ENCODE measurements at regions not wholly inside any gene's neighbourhood (a gene's known extent, or its start where the extent isn't known, plus 50 kb on each side); places are given as distances from the start of the nearest gene placed in this dataset.
A peak's percentile ranks its signal among the peaks of the same experiment; 100 is the strongest.

DNA sequence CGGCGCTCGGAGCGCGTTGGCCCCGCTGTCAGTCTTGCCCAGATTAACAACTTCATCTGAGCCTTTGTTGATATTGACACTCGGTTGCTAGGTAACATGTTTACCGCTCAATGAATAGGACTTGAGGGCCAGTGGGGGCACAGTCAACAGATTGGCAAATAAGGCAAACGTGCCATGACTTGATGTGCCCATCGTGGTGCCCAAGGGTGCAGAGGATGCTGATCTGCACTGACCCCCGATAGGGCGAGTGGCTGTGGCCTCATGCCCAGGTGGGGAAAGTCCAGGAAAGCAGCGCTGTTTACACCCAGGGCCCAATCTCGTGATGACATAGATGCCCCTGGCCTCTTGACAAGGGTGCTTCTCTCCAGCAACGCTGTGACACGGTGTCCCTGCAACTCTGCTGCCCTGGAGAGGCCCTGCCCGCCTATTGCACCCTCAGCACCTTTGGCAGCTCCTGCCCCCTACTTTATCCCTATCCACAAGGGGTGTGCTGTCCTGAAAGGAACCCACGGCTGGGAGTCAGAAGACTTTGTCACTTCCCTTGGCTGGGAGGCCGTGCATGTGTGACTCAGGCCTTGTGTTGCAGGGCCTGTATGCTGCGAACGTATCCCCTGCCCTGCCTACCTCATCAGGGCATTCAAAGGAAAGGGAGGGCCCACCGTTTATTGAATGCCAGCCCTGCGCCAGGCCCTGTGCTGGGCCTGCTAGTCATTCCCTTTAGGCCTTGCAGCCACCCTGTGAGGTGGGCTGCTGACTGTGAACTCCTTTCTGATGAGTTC is 158.0 kb downstream of the INHBB start:
- ChIA-PET POLR2A (no interaction called here), CTCF (ENCODE audit: low intra/inter-chr PET ratio) (no interaction called here)
- H3K4me3 ChIP-seq = no peak overlapping the region
- FAIRE-seq (no peak), DNase-seq (ENCODE audit: extremely low read depth in 1 of 4, low spot score in 3 of 4) (no peak), ATAC-seq (no peak)
- peaks cover 11 to 75% of the 10 kb centered on the region in 2 experiments for H3K27me3 ChIP-seq (ENCODE audit: control insufficient read depth in 2 of 2, insufficient read depth in 2 of 2, low read length in 2 of 2)
- no peak overlapping the region for H3K4me2 ChIP-seq (ENCODE audit: insufficient read depth, low read length)
- BruUV-seq (replicated peaks) = no TSS peak
- in situ Hi-C loops (cut with MboI) = no loop called here
- H3K36me3 ChIP-seq (ENCODE audit: control insufficient read depth, insufficient read depth, low read length) = no peaks in the 10 kb centered on the region
- H3K4me1 ChIP-seq (replicated peaks in 1 of 2; ENCODE audit: control insufficient read depth in 2 of 2, insufficient read depth in 2 of 2, low read length in 2 of 2) = no peaks in the 10 kb centered on the region
- intact Hi-C loops (cut with micrococcal nuclease) = no loop called here
- no peaks in the 10 kb centered on the region; the same call in 1 of the 2 replicates for H4K20me1 ChIP-seq (replicated peaks; ENCODE audit: control insufficient read depth, insufficient read depth, low read length)
- 1% methylated on average over 23 of the region's 23 CpGs for WGBS (ENCODE audit: insufficient coverage, low coverage, missing lambda C conversion rate)
- H3K79me2 ChIP-seq (ENCODE audit: control insufficient read depth, insufficient read depth, low read length) = no peaks in the 10 kb centered on the region
- no peak overlapping the region for H3K9ac ChIP-seq (ENCODE audit: insufficient read depth in 1 of 2, low read depth in 2 of 2, low read length in 2 of 2)
- TF ChIP-seq FOXJ2 (tag; IDR thresholded peaks at IDR 0.05) (0 out of 2 replicates have a peak, but pooled peaks have one; percentile 46), RFX1 (IDR thresholded peaks at IDR 0.05) (peak; percentile 66)
- TF ChIP-seq, protein P1, sequence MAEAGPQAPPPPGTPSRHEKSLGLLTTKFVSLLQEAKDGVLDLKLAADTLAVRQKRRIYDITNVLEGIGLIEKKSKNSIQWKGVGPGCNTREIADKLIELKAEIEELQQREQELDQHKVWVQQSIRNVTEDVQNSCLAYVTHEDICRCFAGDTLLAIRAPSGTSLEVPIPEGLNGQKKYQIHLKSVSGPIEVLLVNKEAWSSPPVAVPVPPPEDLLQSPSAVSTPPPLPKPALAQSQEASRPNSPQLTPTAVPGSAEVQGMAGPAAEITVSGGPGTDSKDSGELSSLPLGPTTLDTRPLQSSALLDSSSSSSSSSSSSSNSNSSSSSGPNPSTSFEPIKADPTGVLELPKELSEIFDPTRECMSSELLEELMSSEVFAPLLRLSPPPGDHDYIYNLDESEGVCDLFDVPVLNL (CRISPR knock-in tag; IDR thresholded peaks at IDR 0.05; ENCODE audit: low read depth) = no peak
- no peak overlapping the region for H2AFZ ChIP-seq (ENCODE audit: low read depth, low read length)
- H3K9me1 ChIP-seq (ENCODE audit: control insufficient read depth, insufficient read depth, low read length) = no peaks in the 10 kb centered on the region
- H3K9me3 ChIP-seq (replicated peaks; ENCODE audit: control insufficient read depth, insufficient read depth, low read depth, low read length) = no peaks in the 10 kb centered on the region
- H3K27ac ChIP-seq (ENCODE audit: extremely low read depth, low read depth, low read length) = no peak overlapping the region
